IPS-NIHi11 (cell line): ENCODE measurements at regions not wholly inside any gene's neighbourhood (a gene's known extent, or its start where the extent isn't known, plus 50 kb on each side); places are given as distances from the start of the nearest gene placed in this dataset.
A peak's percentile ranks its signal among the peaks of the same experiment; 100 is the strongest.

ENCODE experiments used
- DNase-seq: peaks from one replicate; pipeline ENCODE4 v3.0.0; 2012; ENCODE audit warnings: mixed read lengths, low spot score

GRCh38 chr2:122112216-122113005 lies 357.0 kb downstream of the TSN start:
- DNase-seq = no peak

- no peak for DNase-seq
Observed at GRCh38 chr2:122114421-122114820, 359.0 kb downstream of the TSN start.

GRCh38 chr2:122117371-122117770 lies 361.9 kb downstream of the TSN start:
- DNase-seq = no peak

GRCh38 chr2:122129399-122129798 lies 373.9 kb downstream of the TSN start:
- DNase-seq = no peak

- DNase-seq = no peak
Observed at GRCh38 chr2:122132147-122132691, 376.8 kb downstream of the TSN start.

GRCh38 chr2:122135021-122135937 lies 379.8 kb downstream of the TSN start:
- no peak for DNase-seq

- DNase-seq = peak; percentile 67
Observed at GRCh38 chr2:122136056-122136455, 380.6 kb downstream of the TSN start.

GRCh38 chr2:122138561-122138960 lies 383.1 kb downstream of the TSN start:
- DNase-seq = peak; percentile 33

GRCh38 chr2:122139739-122140420 lies 384.4 kb downstream of the TSN start:
- DNase-seq = no peak

GRCh38 chr2:122144884-122145283 lies 389.4 kb downstream of the TSN start:
- DNase-seq = no peak

GRCh38 chr2:122145856-122146255 lies 390.4 kb downstream of the TSN start:
- no peak for DNase-seq

- no peak for DNase-seq
Observed at GRCh38 chr2:122148128-122148767, 392.8 kb downstream of the TSN start.

- DNase-seq = no peak
Observed at GRCh38 chr2:122150524-122151280, 395.3 kb downstream of the TSN start.

- DNase-seq = no peak
Observed at GRCh38 chr2:122152571-122152970, 397.1 kb downstream of the TSN start.

- no peak for DNase-seq
Observed at GRCh38 chr2:122156176-122156890, 400.9 kb downstream of the TSN start.

- DNase-seq = no peak
Observed at GRCh38 chr2:122157158-122157557, 401.7 kb downstream of the TSN start.

GRCh38 chr2:122163617-122164016 lies 408.2 kb downstream of the TSN start:
- DNase-seq = no peak

- DNase-seq = no peak
Observed at GRCh38 chr2:122164964-122165363, 409.5 kb downstream of the TSN start.

GRCh38 chr2:122166820-122167219 lies 411.4 kb downstream of the TSN start:
- no peak for DNase-seq

- DNase-seq = no peak
Observed at GRCh38 chr2:122167515-122167914, 412.1 kb downstream of the TSN start.
